ENCODE measurements at regions not wholly inside any gene's neighbourhood (a gene's known extent, or its start where the extent isn't known, plus 50 kb on each side); places are given as distances from the start of the nearest gene placed in this dataset.
"Not testable (repeated sequence)": the region's sequence is repeated elsewhere in the genome, so short reads cannot be mapped to it uniquely, and the experiment has no call there.

GRCh38 chr22:34669001-34669400 is 397.0 kb upstream of the ISX start:
- no TSS peak for BruUV-seq (replicated peaks)
- DNase-seq (ENCODE audit: low read depth, low spot score), result no peak

DNA sequence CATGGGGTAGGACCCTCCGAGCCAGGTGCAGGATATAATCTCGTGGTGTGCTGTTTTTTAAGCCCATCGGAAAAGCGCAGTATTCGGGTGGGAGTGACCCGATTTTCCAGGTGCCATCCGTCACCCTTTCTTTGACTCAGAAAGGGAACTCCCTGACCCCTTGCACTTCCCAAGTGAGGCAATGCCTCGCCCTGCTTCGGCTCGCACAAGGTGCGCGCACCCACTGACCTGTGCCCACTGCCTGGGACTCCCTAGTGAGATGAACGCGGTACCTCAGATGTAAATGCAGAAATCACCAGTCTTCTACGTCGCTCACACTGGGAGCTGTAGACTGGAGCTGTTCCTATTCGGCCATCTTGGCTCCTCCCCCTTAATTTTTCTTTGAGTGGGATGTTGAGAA is 382.9 kb upstream of the ISX start:
- H3K4me2 ChIP-seq (ENCODE audit: insufficient read depth, low read length); BruUV-seq (replicated peaks); H2AFZ ChIP-seq (ENCODE audit: low read depth, low read length); H3K27ac ChIP-seq (ENCODE audit: insufficient read depth, low read depth, low read length); H3K9me3 ChIP-seq (replicated peaks; ENCODE audit: control insufficient read depth, insufficient read depth, low read length); dilution Hi-C loops (cut with MboI; ENCODE audit: extremely low pct_ligation_motif_present, low sequenced_read_pairs); H3K27me3 ChIP-seq (ENCODE audit: control insufficient read depth in 2 of 2, insufficient read depth in 2 of 2, low read length in 2 of 2); H4K20me1 ChIP-seq (replicated peaks; ENCODE audit: control insufficient read depth, extremely low read depth, insufficient read depth, low read length); H3K9ac ChIP-seq (replicated peaks; ENCODE audit: extremely low read depth, insufficient read depth, low read length); H3K79me2 ChIP-seq (ENCODE audit: control insufficient read depth, insufficient read depth, low read length); CTCF ChIA-PET; POLR2A ChIA-PET; H3K4me1 ChIP-seq (ENCODE audit: control insufficient read depth, extremely low read depth, insufficient read depth, low read length); H3K36me3 ChIP-seq (ENCODE audit: control insufficient read depth in 2 of 2, extremely low read depth in 1 of 2, insufficient read depth in 2 of 2, low read length in 2 of 2); intact Hi-C loops (cut with micrococcal nuclease); DNase-seq (ENCODE audit: low read depth, low spot score); H3K4me3 ChIP-seq (replicated peaks in 1 of 3; ENCODE audit: insufficient read depth in 1 of 3, low read depth in 1 of 3, low read length in 3 of 3); FAIRE-seq; H3K9me1 ChIP-seq (replicated peaks; ENCODE audit: control insufficient read depth, extremely low read depth, insufficient read depth, low read length): not testable (repeated sequence)

More at GRCh38 chr22:34669001-34669400, 397.0 kb upstream of the ISX start:
- ChIA-PET POLR2A (no interaction called here), CTCF (no interaction called here)
- Histone ChIP-seq H3K4me1 (ENCODE audit: control insufficient read depth, extremely low read depth, insufficient read depth, low read length) (no peaks in the 10 kb centered on the region), H2AFZ (ENCODE audit: low read depth, low read length) (no peak overlapping the region), H3K4me2 (ENCODE audit: insufficient read depth, low read length) (no peak overlapping the region), H3K9me1 (replicated peaks; ENCODE audit: control insufficient read depth, extremely low read depth, insufficient read depth, low read length) (no peaks in the 10 kb centered on the region), H3K4me3 (replicated peaks in 1 of 3; ENCODE audit: insufficient read depth in 1 of 3, low read depth in 1 of 3, low read length in 3 of 3) (no peak overlapping the region), H3K36me3 (ENCODE audit: control insufficient read depth in 2 of 2, extremely low read depth in 1 of 2, insufficient read depth in 2 of 2, low read length in 2 of 2) (no peaks in the 10 kb centered on the region), H4K20me1 (replicated peaks; ENCODE audit: control insufficient read depth, extremely low read depth, insufficient read depth, low read length) (no peaks in the 10 kb centered on the region), H3K27me3 (ENCODE audit: control insufficient read depth in 2 of 2, insufficient read depth in 2 of 2, low read length in 2 of 2) (no peaks in the 10 kb centered on the region), H3K9me3 (replicated peaks; ENCODE audit: control insufficient read depth, insufficient read depth, low read length) (peaks cover 17% of the 10 kb centered on the region), H3K79me2 (ENCODE audit: control insufficient read depth, insufficient read depth, low read length) (no peaks in the 10 kb centered on the region), H3K27ac (ENCODE audit: insufficient read depth, low read depth, low read length) (no peak overlapping the region), H3K9ac (replicated peaks; ENCODE audit: extremely low read depth, insufficient read depth, low read length) (no peak overlapping the region)
- dilution Hi-C loops (cut with MboI; ENCODE audit: extremely low pct_ligation_motif_present, low sequenced_read_pairs), result no loop called here
- TF ChIP-seq EZH2 (IDR thresholded peaks at IDR 0.05; ENCODE audit: borderline replicate concordance, low read depth, low read length, severe bottlenecking) (no peak), POLR2A (IDR thresholded peaks at IDR 0.05; ENCODE audit: low read depth, low read length) (no peak), POLR2AphosphoS5 (IDR thresholded peaks at IDR 0.05; ENCODE audit: insufficient read depth, low read depth, low read length) (no peak), GATA2 (IDR thresholded peaks at IDR 0.05; ENCODE audit: insufficient read depth, insufficient read length, low read depth, low read length) (no peak), MYC (IDR thresholded peaks at IDR 0.05; ENCODE audit: low read depth, low read length) (no peak), FOS (IDR thresholded peaks at IDR 0.05; ENCODE audit: borderline replicate concordance, insufficient read depth, low read length) (no peak), JUN (IDR thresholded peaks at IDR 0.05; ENCODE audit: borderline replicate concordance, insufficient read depth, insufficient read length, low read depth) (no peak)
- TF ChIP-seq, protein P1, sequence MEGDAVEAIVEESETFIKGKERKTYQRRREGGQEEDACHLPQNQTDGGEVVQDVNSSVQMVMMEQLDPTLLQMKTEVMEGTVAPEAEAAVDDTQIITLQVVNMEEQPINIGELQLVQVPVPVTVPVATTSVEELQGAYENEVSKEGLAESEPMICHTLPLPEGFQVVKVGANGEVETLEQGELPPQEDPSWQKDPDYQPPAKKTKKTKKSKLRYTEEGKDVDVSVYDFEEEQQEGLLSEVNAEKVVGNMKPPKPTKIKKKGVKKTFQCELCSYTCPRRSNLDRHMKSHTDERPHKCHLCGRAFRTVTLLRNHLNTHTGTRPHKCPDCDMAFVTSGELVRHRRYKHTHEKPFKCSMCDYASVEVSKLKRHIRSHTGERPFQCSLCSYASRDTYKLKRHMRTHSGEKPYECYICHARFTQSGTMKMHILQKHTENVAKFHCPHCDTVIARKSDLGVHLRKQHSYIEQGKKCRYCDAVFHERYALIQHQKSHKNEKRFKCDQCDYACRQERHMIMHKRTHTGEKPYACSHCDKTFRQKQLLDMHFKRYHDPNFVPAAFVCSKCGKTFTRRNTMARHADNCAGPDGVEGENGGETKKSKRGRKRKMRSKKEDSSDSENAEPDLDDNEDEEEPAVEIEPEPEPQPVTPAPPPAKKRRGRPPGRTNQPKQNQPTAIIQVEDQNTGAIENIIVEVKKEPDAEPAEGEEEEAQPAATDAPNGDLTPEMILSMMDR (IDR thresholded peaks at IDR 0.05; ENCODE audit: extremely low read depth in 1 of 2, insufficient read depth in 1 of 2, low read depth in 1 of 2, low read length in 2 of 2), result no peak
- TF ChIP-seq, protein P2, sequence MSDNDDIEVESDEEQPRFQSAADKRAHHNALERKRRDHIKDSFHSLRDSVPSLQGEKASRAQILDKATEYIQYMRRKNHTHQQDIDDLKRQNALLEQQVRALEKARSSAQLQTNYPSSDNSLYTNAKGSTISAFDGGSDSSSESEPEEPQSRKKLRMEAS (IDR thresholded peaks at IDR 0.05; ENCODE audit: insufficient read depth, insufficient read length), result no peak
- no peak for FAIRE-seq
- intact Hi-C loops (cut with micrococcal nuclease), result no loop called here

- H3K36me3 ChIP-seq (ENCODE audit: control insufficient read depth in 2 of 2, extremely low read depth in 1 of 2, insufficient read depth in 2 of 2, low read length in 2 of 2); H3K4me1 ChIP-seq (ENCODE audit: control insufficient read depth, extremely low read depth, insufficient read depth, low read length); H3K27ac ChIP-seq (ENCODE audit: insufficient read depth, low read depth, low read length); H3K9me1 ChIP-seq (replicated peaks; ENCODE audit: control insufficient read depth, extremely low read depth, insufficient read depth, low read length); H3K4me3 ChIP-seq (replicated peaks in 1 of 3; ENCODE audit: insufficient read depth in 1 of 3, low read depth in 1 of 3, low read length in 3 of 3); H3K9me3 ChIP-seq (replicated peaks; ENCODE audit: control insufficient read depth, insufficient read depth, low read length); dilution Hi-C loops (cut with MboI; ENCODE audit: extremely low pct_ligation_motif_present, low sequenced_read_pairs); H3K9ac ChIP-seq (replicated peaks; ENCODE audit: extremely low read depth, insufficient read depth, low read length); H3K79me2 ChIP-seq (ENCODE audit: control insufficient read depth, insufficient read depth, low read length); H2AFZ ChIP-seq (ENCODE audit: low read depth, low read length); H3K4me2 ChIP-seq (ENCODE audit: insufficient read depth, low read length); FAIRE-seq; H4K20me1 ChIP-seq (replicated peaks; ENCODE audit: control insufficient read depth, extremely low read depth, insufficient read depth, low read length); CTCF ChIA-PET; intact Hi-C loops (cut with micrococcal nuclease); BruUV-seq (replicated peaks); DNase-seq (ENCODE audit: low read depth, low spot score); H3K27me3 ChIP-seq (ENCODE audit: control insufficient read depth in 2 of 2, insufficient read depth in 2 of 2, low read length in 2 of 2); POLR2A ChIA-PET: not testable (repeated sequence)
These were observed 381.7 kb upstream of the ISX start for GRCh38 chr22:34684278-34684677.

Measured in endothelial cell of umbilical vein (primary cell).